ENCODE measurements at regions not wholly inside any gene's neighbourhood (a gene's known extent, or its start where the extent isn't known, plus 50 kb on each side); places are given as distances from the start of the nearest gene placed in this dataset.
A peak's percentile ranks its signal among the peaks of the same experiment; 100 is the strongest.

DNA sequence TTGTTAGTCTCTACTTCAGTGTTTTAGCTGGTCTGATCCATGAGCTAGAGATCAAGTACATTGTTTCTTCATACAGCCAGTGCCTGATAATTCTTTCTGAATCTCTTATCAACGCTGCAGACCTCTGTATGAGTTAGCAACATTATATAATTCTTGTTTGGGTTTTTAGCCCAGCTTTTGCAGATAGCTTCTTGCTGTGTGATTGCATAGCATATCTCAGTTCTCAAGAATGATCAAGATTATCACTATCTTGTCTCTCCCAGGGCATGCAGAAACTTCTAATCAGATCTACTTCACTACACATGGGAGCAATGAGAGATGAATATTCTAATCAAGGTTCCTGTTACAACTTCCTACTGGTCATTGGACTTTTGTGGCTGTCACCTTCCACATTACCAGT, 158.3 kb downstream of the FAM174A start:
- no peaks in the 10 kb centered on the region for H3K4me1 Mint-ChIP-seq (ENCODE audit: low read depth, unreplicated experiment)
- TF ChIP-seq, protein P1, sequence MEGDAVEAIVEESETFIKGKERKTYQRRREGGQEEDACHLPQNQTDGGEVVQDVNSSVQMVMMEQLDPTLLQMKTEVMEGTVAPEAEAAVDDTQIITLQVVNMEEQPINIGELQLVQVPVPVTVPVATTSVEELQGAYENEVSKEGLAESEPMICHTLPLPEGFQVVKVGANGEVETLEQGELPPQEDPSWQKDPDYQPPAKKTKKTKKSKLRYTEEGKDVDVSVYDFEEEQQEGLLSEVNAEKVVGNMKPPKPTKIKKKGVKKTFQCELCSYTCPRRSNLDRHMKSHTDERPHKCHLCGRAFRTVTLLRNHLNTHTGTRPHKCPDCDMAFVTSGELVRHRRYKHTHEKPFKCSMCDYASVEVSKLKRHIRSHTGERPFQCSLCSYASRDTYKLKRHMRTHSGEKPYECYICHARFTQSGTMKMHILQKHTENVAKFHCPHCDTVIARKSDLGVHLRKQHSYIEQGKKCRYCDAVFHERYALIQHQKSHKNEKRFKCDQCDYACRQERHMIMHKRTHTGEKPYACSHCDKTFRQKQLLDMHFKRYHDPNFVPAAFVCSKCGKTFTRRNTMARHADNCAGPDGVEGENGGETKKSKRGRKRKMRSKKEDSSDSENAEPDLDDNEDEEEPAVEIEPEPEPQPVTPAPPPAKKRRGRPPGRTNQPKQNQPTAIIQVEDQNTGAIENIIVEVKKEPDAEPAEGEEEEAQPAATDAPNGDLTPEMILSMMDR (IDR thresholded peaks at IDR 0.05; ENCODE audit: partially characterized antibody, unreplicated experiment) = no peak
- no peaks in the 10 kb centered on the region for H3K9me3 Mint-ChIP-seq (ENCODE audit: unreplicated experiment)

DNA sequence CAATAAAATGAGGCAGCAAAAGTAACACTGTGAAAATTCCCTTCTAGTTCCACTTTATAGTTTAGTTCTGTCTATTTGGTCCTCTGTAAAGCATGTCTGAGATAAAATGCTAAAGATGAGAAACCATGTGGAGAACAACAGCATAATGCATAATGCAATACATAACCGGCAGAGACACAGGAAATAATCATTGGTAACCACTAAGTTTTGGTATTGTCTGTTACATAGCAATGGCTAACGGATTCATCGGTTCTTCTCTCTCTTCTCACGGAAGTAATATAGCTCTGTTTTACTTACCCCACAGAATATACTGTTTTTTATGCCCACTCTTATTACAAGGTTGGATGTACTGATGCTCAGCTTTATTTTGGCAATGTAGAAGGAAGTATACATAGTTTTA, 158.9 kb downstream of the FAM174A start:
- DNase-seq = no peak
- TF ChIP-seq, protein P1 (IDR thresholded peaks at IDR 0.05; ENCODE audit: partially characterized antibody, unreplicated experiment) = no peak
- no peaks in the 10 kb centered on the region for H3K27me3 Mint-ChIP-seq (ENCODE audit: unreplicated experiment)
- H3K36me3 Mint-ChIP-seq (ENCODE audit: unreplicated experiment) = no peaks in the 10 kb centered on the region
- no peak overlapping the region for H3K27ac Mint-ChIP-seq (ENCODE audit: unreplicated experiment)
- H3K4me3 Mint-ChIP-seq (ENCODE audit: unreplicated experiment) = no peak overlapping the region
- H3K9me3 Mint-ChIP-seq (ENCODE audit: unreplicated experiment) = no peaks in the 10 kb centered on the region
- no peaks in the 10 kb centered on the region for H3K4me1 Mint-ChIP-seq (ENCODE audit: low read depth, unreplicated experiment)

More for the DNA sequence above, 158.3 kb downstream of the FAM174A start:
- no peak overlapping the region for H3K4me3 Mint-ChIP-seq (ENCODE audit: unreplicated experiment)
- H3K27me3 Mint-ChIP-seq (ENCODE audit: unreplicated experiment) = no peaks in the 10 kb centered on the region
- no peak overlapping the region for H3K27ac Mint-ChIP-seq (ENCODE audit: unreplicated experiment)
- no peak for DNase-seq
- H3K36me3 Mint-ChIP-seq (ENCODE audit: unreplicated experiment) = no peaks in the 10 kb centered on the region

DNA sequence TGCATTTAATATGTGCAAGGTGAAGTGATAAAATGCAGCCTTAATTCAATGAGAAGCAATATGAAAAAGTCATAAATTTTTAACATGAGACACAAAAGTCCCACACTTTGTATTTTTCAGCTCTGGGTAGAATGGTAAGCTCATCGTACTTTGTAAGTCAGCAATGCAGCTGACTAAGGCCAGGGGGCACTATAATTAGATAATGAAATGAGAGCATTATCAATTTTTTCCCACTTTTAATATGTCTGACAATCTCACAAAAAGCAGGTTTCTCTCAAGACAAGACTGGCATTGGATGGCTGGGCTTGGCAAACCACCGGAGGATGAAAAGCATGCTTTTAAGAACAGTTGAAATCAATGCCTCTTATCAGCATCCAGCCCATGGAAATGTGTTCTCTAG, 162.8 kb downstream of the FAM174A start:
- H3K4me3 Mint-ChIP-seq (ENCODE audit: unreplicated experiment) = no peak overlapping the region
- H3K27ac Mint-ChIP-seq (ENCODE audit: unreplicated experiment) = no peak overlapping the region
- peaks cover 5% of the 10 kb centered on the region for H3K4me1 Mint-ChIP-seq (ENCODE audit: low read depth, unreplicated experiment)

DNA sequence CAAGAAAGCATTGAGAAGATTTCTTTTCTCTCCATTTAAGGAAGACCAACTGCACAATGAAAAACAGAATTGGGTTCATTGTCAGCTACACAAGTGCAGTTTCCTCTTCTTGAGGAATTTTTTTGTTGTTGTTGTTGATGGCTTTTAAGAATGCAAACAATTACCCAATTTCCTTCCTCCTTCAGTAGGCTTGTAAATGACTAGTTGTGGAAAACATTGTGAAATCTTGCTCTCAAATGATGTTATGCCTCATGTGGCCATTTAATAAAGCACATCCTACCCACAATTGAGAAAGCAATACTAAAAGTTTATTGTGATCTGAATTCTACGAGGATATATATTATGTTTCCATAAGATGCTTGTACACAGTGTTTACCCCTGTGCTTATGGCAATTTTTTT, 171.6 kb downstream of the FAM174A start:
- H3K27ac Mint-ChIP-seq (ENCODE audit: unreplicated experiment) = no peak overlapping the region
- no peak overlapping the region for H3K4me3 Mint-ChIP-seq (ENCODE audit: unreplicated experiment)
- H3K27me3 Mint-ChIP-seq (ENCODE audit: unreplicated experiment) = no peaks in the 10 kb centered on the region
- H3K4me1 Mint-ChIP-seq (ENCODE audit: low read depth, unreplicated experiment) = peaks cover 6% of the 10 kb centered on the region
- TF ChIP-seq, protein P1 (IDR thresholded peaks at IDR 0.05; ENCODE audit: partially characterized antibody, unreplicated experiment) = peak; percentile 44
- DNase-seq = no peak
- H3K9me3 Mint-ChIP-seq (ENCODE audit: unreplicated experiment) = no peaks in the 10 kb centered on the region
- H3K36me3 Mint-ChIP-seq (ENCODE audit: unreplicated experiment) = no peaks in the 10 kb centered on the region

More for the DNA sequence above, 162.8 kb downstream of the FAM174A start:
- Mint-ChIP-seq H3K36me3 (ENCODE audit: unreplicated experiment) (no peaks in the 10 kb centered on the region), H3K27me3 (ENCODE audit: unreplicated experiment) (no peaks in the 10 kb centered on the region), H3K9me3 (ENCODE audit: unreplicated experiment) (no peaks in the 10 kb centered on the region)
- TF ChIP-seq, protein P1 (IDR thresholded peaks at IDR 0.05; ENCODE audit: partially characterized antibody, unreplicated experiment) = peak; percentile 53
- DNase-seq = no peak

DNA sequence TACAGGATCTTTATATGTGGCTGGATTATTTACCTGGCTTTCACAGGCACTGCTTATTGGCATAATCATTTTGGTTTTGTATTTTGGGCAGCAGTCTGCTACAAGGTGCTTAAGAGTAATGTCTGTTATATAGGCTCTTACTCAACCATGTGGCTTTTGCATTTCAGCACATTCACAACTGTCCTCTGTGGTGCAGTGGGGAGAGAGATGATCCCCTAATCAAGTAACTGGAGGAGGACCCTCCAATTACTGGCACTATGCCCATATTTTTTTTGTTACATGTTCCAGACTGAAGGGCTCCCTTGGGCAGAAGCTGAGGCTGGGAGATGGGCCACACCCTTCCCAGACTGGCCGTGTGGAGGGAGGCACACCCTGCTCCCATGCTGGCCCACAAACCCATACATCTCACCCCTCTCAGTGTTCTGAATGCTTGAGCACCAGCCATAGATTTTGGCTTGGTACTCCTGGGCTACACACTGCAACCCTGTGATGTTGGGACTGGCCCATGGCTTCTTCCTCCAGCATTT, 173.5 kb downstream of the FAM174A start:
- peaks cover 2% of the 10 kb centered on the region for H3K4me1 Mint-ChIP-seq (ENCODE audit: low read depth, unreplicated experiment)
- no peak overlapping the region for H3K27ac Mint-ChIP-seq (ENCODE audit: unreplicated experiment)
- H3K9me3 Mint-ChIP-seq (ENCODE audit: unreplicated experiment) = no peaks in the 10 kb centered on the region
- no peak for DNase-seq
- H3K4me3 Mint-ChIP-seq (ENCODE audit: unreplicated experiment) = no peak overlapping the region
- H3K27me3 Mint-ChIP-seq (ENCODE audit: unreplicated experiment) = no peaks in the 10 kb centered on the region
- TF ChIP-seq, protein P1 (IDR thresholded peaks at IDR 0.05; ENCODE audit: partially characterized antibody, unreplicated experiment) = no peak
- H3K36me3 Mint-ChIP-seq (ENCODE audit: unreplicated experiment) = no peaks in the 10 kb centered on the region

Data from glutamatergic neuron (in vitro differentiated cells).